Epidermal melanocyte (primary cell): ENCODE measurements at regions not wholly inside any gene's neighbourhood (a gene's known extent, or its start where the extent isn't known, plus 50 kb on each side); places are given as distances from the start of the nearest gene placed in this dataset.

ENCODE experiments used
- DNase-seq: peaks from one replicate; pipeline ENCODE4 v3.0.0; 2011; ENCODE audit warnings: low spot score; ENCODE audit not compliant: insufficient read length

GRCh38 chr4:181138116-181138515 lies 1105.1 kb upstream of the TENM3 start:
- DNase-seq, result no peak

GRCh38 chr4:181140037-181140603 lies 1103.1 kb upstream of the TENM3 start:
- no peak for DNase-seq

- DNase-seq, result peak; percentile 40
Measured at GRCh38 chr4:181143250-181143854, 1099.8 kb upstream of the TENM3 start.

GRCh38 chr4:181146051-181146450 lies 1097.2 kb upstream of the TENM3 start:
- no peak for DNase-seq

GRCh38 chr4:181147416-181147951 lies 1095.7 kb upstream of the TENM3 start:
- DNase-seq, result no peak

- no peak for DNase-seq
Measured at GRCh38 chr4:181148470-181148869, 1094.7 kb upstream of the TENM3 start.

GRCh38 chr4:181150191-181150590 lies 1093.0 kb upstream of the TENM3 start:
- DNase-seq, result no peak

- DNase-seq, result no peak
Measured at GRCh38 chr4:181151856-181152255, 1091.3 kb upstream of the TENM3 start.

GRCh38 chr4:181157647-181158046 lies 1085.6 kb upstream of the TENM3 start:
- DNase-seq, result no peak

GRCh38 chr4:181158971-181159370 lies 1084.2 kb upstream of the TENM3 start:
- DNase-seq, result no peak

- no peak for DNase-seq
Measured at GRCh38 chr4:181161669-181162068, 1081.5 kb upstream of the TENM3 start.

- no peak for DNase-seq
Measured at GRCh38 chr4:181162266-181162665, 1080.9 kb upstream of the TENM3 start.

- no peak for DNase-seq
Measured at GRCh38 chr4:181162676-181163075, 1080.5 kb upstream of the TENM3 start.

GRCh38 chr4:181166742-181167399 lies 1076.3 kb upstream of the TENM3 start:
- DNase-seq, result no peak

- no peak for DNase-seq
Measured at GRCh38 chr4:181168011-181168805, 1075.0 kb upstream of the TENM3 start.

- DNase-seq, result no peak
Measured at GRCh38 chr4:181173046-181173445, 1070.2 kb upstream of the TENM3 start.

- DNase-seq, result no peak
Measured at GRCh38 chr4:181176306-181176705, 1066.9 kb upstream of the TENM3 start.

- DNase-seq, result no peak
Measured at GRCh38 chr4:181181331-181181730, 1061.9 kb upstream of the TENM3 start.

GRCh38 chr4:181189751-181190150 lies 1053.5 kb upstream of the TENM3 start:
- no peak for DNase-seq

GRCh38 chr4:181193131-181193930 lies 1049.9 kb upstream of the TENM3 start:
- no peak for DNase-seq

- no peak for DNase-seq
Measured at GRCh38 chr4:181194096-181194495, 1049.1 kb upstream of the TENM3 start.
